ENCODE measurements at regions not wholly inside any gene's neighbourhood (a gene's known extent, or its start where the extent isn't known, plus 50 kb on each side); places are given as distances from the start of the nearest gene placed in this dataset.

- no peak for TF ChIP-seq POLR2A (IDR thresholded peaks at IDR 0.05; ENCODE audit: extremely low read depth, insufficient read length)
- TF ChIP-seq, protein P1, sequence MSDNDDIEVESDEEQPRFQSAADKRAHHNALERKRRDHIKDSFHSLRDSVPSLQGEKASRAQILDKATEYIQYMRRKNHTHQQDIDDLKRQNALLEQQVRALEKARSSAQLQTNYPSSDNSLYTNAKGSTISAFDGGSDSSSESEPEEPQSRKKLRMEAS (IDR thresholded peaks at IDR 0.05; ENCODE audit: low read depth, low read length), result no peak
- TF ChIP-seq, protein P2, sequence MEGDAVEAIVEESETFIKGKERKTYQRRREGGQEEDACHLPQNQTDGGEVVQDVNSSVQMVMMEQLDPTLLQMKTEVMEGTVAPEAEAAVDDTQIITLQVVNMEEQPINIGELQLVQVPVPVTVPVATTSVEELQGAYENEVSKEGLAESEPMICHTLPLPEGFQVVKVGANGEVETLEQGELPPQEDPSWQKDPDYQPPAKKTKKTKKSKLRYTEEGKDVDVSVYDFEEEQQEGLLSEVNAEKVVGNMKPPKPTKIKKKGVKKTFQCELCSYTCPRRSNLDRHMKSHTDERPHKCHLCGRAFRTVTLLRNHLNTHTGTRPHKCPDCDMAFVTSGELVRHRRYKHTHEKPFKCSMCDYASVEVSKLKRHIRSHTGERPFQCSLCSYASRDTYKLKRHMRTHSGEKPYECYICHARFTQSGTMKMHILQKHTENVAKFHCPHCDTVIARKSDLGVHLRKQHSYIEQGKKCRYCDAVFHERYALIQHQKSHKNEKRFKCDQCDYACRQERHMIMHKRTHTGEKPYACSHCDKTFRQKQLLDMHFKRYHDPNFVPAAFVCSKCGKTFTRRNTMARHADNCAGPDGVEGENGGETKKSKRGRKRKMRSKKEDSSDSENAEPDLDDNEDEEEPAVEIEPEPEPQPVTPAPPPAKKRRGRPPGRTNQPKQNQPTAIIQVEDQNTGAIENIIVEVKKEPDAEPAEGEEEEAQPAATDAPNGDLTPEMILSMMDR (IDR thresholded peaks at IDR 0.05; ENCODE audit: low read depth, low read length), result no peak
These were observed 50.5 kb upstream of the PALMD start for GRCh38 chr1:99595441-99595840.
